ENCODE measurements at regions not wholly inside any gene's neighbourhood (a gene's known extent, or its start where the extent isn't known, plus 50 kb on each side); places are given as distances from the start of the nearest gene placed in this dataset.
"Not testable (repeated sequence)": the region's sequence is repeated elsewhere in the genome, so short reads cannot be mapped to it uniquely, and the experiment has no call there.

- no peak for DNase-seq (ENCODE audit: low spot score)
- Histone ChIP-seq H3K27me3 (no peaks in the 10 kb centered on the region), H3K4me3 (no peak overlapping the region), H2AFZ (replicated peaks) (no peak overlapping the region), H3K4me2 (no peak overlapping the region), H3K79me2 (ENCODE audit: low read depth) (no peaks in the 10 kb centered on the region), H4K20me1 (ENCODE audit: low read depth) (no peaks in the 10 kb centered on the region), H3K9ac (no peak overlapping the region), H3K4me1 (peaks cover 16% of the 10 kb centered on the region), H3F3A (ENCODE audit: low read depth) (no peaks in the 10 kb centered on the region), H3K9me3 (ENCODE audit: low read depth) (peaks cover 9% of the 10 kb centered on the region), H3K36me3 (no peaks in the 10 kb centered on the region), H3K27ac (no peak overlapping the region)
- no peak overlapping the region for H3K4me3 Mint-ChIP-seq
- H3K27me3 Mint-ChIP-seq (ENCODE audit: insufficient read depth, low read depth): peaks cover 2% of the 10 kb centered on the region
- no peaks in the 10 kb centered on the region for H3K36me3 Mint-ChIP-seq
- no peak for TF ChIP-seq EZH2 (IDR thresholded peaks at IDR 0.05)
- TF ChIP-seq CTCF (IDR thresholded peaks at IDR 0.05): no peak
- no peak for TF ChIP-seq EZH2phosphoT487 (IDR thresholded peaks at IDR 0.05)
- H3K9me3 Mint-ChIP-seq: peaks cover 6% of the 10 kb centered on the region
- H3K27ac Mint-ChIP-seq: no peak overlapping the region
- peaks cover 4% of the 10 kb centered on the region for H3K4me1 Mint-ChIP-seq
Observed at GRCh38 chr4:33974270-33974669, 2270.0 kb downstream of the ARAP2 start.

GRCh38 chr4:33975995-33976394, 2268.3 kb downstream of the ARAP2 start:
- H3F3A ChIP-seq (ENCODE audit: low read depth): no peaks in the 10 kb centered on the region
- Mint-ChIP-seq H3K27ac (no peak overlapping the region), H3K36me3 (no peaks in the 10 kb centered on the region), H3K9me3 (no peaks in the 10 kb centered on the region), H3K4me1 (peaks cover 4% of the 10 kb centered on the region), H3K27me3 (ENCODE audit: insufficient read depth, low read depth) (peaks cover 2% of the 10 kb centered on the region), H3K4me3 (no peak overlapping the region)
- no peaks in the 10 kb centered on the region for H3K79me2 ChIP-seq (ENCODE audit: low read depth)
- H4K20me1 ChIP-seq (ENCODE audit: low read depth): no peaks in the 10 kb centered on the region
- TF ChIP-seq EZH2phosphoT487 (IDR thresholded peaks at IDR 0.05) (no peak), EZH2 (IDR thresholded peaks at IDR 0.05) (no peak), CTCF (IDR thresholded peaks at IDR 0.05) (no peak)
- H3K9ac ChIP-seq: no peak overlapping the region
- H3K4me1 ChIP-seq: peaks cover 16% of the 10 kb centered on the region
- H3K9me3 ChIP-seq (ENCODE audit: low read depth): no peaks in the 10 kb centered on the region
- H3K4me3 ChIP-seq: no peak overlapping the region
- no peaks in the 10 kb centered on the region for H3K36me3 ChIP-seq
- DNase-seq (ENCODE audit: low spot score): no peak
- H2AFZ ChIP-seq (replicated peaks): no peak overlapping the region
- no peak overlapping the region for H3K4me2 ChIP-seq
- H3K27me3 ChIP-seq: no peaks in the 10 kb centered on the region
- H3K27ac ChIP-seq: no peak overlapping the region

- not testable (repeated sequence) for H3K27me3 Mint-ChIP-seq (ENCODE audit: insufficient read depth, low read depth); DNase-seq (ENCODE audit: low spot score); H3K27ac ChIP-seq; H3K27ac Mint-ChIP-seq; H3K27me3 ChIP-seq; H3K4me3 Mint-ChIP-seq; H3F3A ChIP-seq (ENCODE audit: low read depth); H3K36me3 ChIP-seq; H4K20me1 ChIP-seq (ENCODE audit: low read depth); H3K9me3 Mint-ChIP-seq; H3K4me3 ChIP-seq; H2AFZ ChIP-seq (replicated peaks); H3K36me3 Mint-ChIP-seq; H3K9ac ChIP-seq; H3K79me2 ChIP-seq (ENCODE audit: low read depth); H3K9me3 ChIP-seq (ENCODE audit: low read depth); H3K4me2 ChIP-seq; H3K4me1 Mint-ChIP-seq; H3K4me1 ChIP-seq
Observed at GRCh38 chr4:33979781-33980180, 2264.5 kb downstream of the ARAP2 start.

GRCh38 chr4:33980361-33980760, 2264.0 kb downstream of the ARAP2 start:
- H4K20me1 ChIP-seq (ENCODE audit: low read depth): no peaks in the 10 kb centered on the region
- no peaks in the 10 kb centered on the region for H3K9me3 Mint-ChIP-seq

More at GRCh38 chr4:33980361-33980760, 2264.0 kb downstream of the ARAP2 start:
- TF ChIP-seq EZH2 (IDR thresholded peaks at IDR 0.05): no peak
- Mint-ChIP-seq H3K4me3 (no peak overlapping the region), H3K27me3 (ENCODE audit: insufficient read depth, low read depth) (no peaks in the 10 kb centered on the region), H3K4me1 (no peaks in the 10 kb centered on the region), H3K27ac (no peak overlapping the region), H3K36me3 (no peaks in the 10 kb centered on the region)
- H3K27me3 ChIP-seq: no peaks in the 10 kb centered on the region
- H3F3A ChIP-seq (ENCODE audit: low read depth): no peaks in the 10 kb centered on the region
- H3K4me3 ChIP-seq: no peak overlapping the region
- no peak overlapping the region for H3K27ac ChIP-seq
- no peak overlapping the region for H2AFZ ChIP-seq (replicated peaks)
- no peak overlapping the region for H3K4me2 ChIP-seq
- no peak overlapping the region for H3K9ac ChIP-seq
- H3K79me2 ChIP-seq (ENCODE audit: low read depth): no peaks in the 10 kb centered on the region
- no peaks in the 10 kb centered on the region for H3K4me1 ChIP-seq
- no peak for DNase-seq (ENCODE audit: low spot score)
- H3K9me3 ChIP-seq (ENCODE audit: low read depth): no peaks in the 10 kb centered on the region
- H3K36me3 ChIP-seq: no peaks in the 10 kb centered on the region

Data from neural progenitor cell (in vitro differentiated cells).